MM.1S (cell line): ENCODE measurements at regions not wholly inside any gene's neighbourhood (a gene's known extent, or its start where the extent isn't known, plus 50 kb on each side); places are given as distances from the start of the nearest gene placed in this dataset.

Experiments used
- DNase-seq: peaks from one replicate; pipeline ENCODE4 v3.0.0-alpha.2; 2015
- H2AFZ ChIP-seq: fragments of 300-600 bp; sonication (generic); 2 replicates; pipeline ENCODE4 v1.6.0; 2016; ENCODE audit warnings: antibody characterized with exemption, low read length
- H3F3A ChIP-seq: fragments of 300-600 bp; sonication (generic); 2 replicates; pipeline ENCODE4 v1.6.1; 2016; ENCODE audit warnings: mild to moderate bottlenecking, antibody characterized with exemption, low read length, moderate library complexity, mixed read lengths; ENCODE audit not compliant: insufficient read depth
- H3K27ac ChIP-seq: fragments of 300-600 bp; sonication (generic); 2 replicates; pipeline ENCODE4 v1.5.1; 2016; ENCODE audit warnings: mild to moderate bottlenecking, low read length
- H3K27me3 ChIP-seq: fragments of 300-600 bp; sonication (generic); replicated peaks from 2 replicates; pipeline ENCODE4 v1.6.0; 2016; ENCODE audit warnings: low read length; ENCODE audit not compliant: insufficient read depth
- H3K36me3 ChIP-seq: fragments of 300-600 bp; sonication (generic); replicated peaks from 2 replicates; pipeline ENCODE4 v1.6.1; 2016; ENCODE audit warnings: mild to moderate bottlenecking, low read length, mixed read lengths; ENCODE audit not compliant: insufficient read depth
- H3K4me1 ChIP-seq: fragments of 300-600 bp; sonication (generic); 2 replicates; pipeline ENCODE4 v1.6.1; 2016; ENCODE audit warnings: low read length, mixed read lengths
- H3K4me2 ChIP-seq: fragments of 300-600 bp; sonication (generic); 2 replicates; pipeline ENCODE4 v1.6.0; 2016; ENCODE audit warnings: low read depth, low read length
- H3K4me3 ChIP-seq: fragments of 300-600 bp; sonication (generic); 2 replicates; pipeline ENCODE4 v1.5.1; 2016; ENCODE audit warnings: low read length, mixed read lengths
- H3K79me2 ChIP-seq: fragments of 300-600 bp; sonication (generic); 2 replicates; pipeline ENCODE4 v1.6.1; 2016; ENCODE audit warnings: mixed run types, low read length, mixed read lengths
- H3K9ac ChIP-seq: fragments of 300-600 bp; sonication (generic); 2 replicates; pipeline ENCODE4 v1.6.1; 2016; ENCODE audit warnings: low read length, mixed read lengths
- H3K9me2 ChIP-seq: fragments of 300-600 bp; sonication (generic); replicated peaks from 2 replicates; pipeline ENCODE4 v1.6.1; 2016; ENCODE audit warnings: mild to moderate bottlenecking, low read length, mixed read lengths; ENCODE audit not compliant: insufficient read depth
- H3K9me3 ChIP-seq: fragments of 300-600 bp; sonication (generic); replicated peaks from 2 replicates; pipeline ENCODE4 v1.6.1; 2016; ENCODE audit warnings: mild to moderate bottlenecking, low read length, mixed read lengths; ENCODE audit not compliant: insufficient read depth
- H4K20me1 ChIP-seq: fragments of 300-600 bp; sonication (generic); 2 replicates; pipeline ENCODE4 v1.6.1; 2016; ENCODE audit warnings: mild to moderate bottlenecking, low read length, moderate library complexity, mixed read lengths; ENCODE audit not compliant: insufficient read depth
- CTCF ChIP-seq: fragments of 300-600 bp; sonication (generic); IDR thresholded peaks from 2 replicates; pipeline ENCODE4 v1.5.1; 2016; ENCODE audit warnings: antibody characterized with exemption, low read length, mixed read lengths
- EZH2 ChIP-seq: fragments of 300-600 bp; sonication (generic); optimal IDR thresholded peaks from 2 replicates; pipeline ENCODE3; 2017; ENCODE audit warnings: low read depth, mild to moderate bottlenecking, antibody characterized with exemption, low read length, mixed read lengths
- EZH2phosphoT487 ChIP-seq: fragments of 300-600 bp; sonication (generic); IDR thresholded peaks from 2 replicates; pipeline ENCODE4 v1.6.1; 2018; ENCODE audit warnings: antibody characterized with exemption, low read length

GRCh38 chr2:226057914-226058313 lies 658.4 kb downstream of the NYAP2 start:
- Histone ChIP-seq H3K27me3 (no peaks in the 10 kb centered on the region), H3F3A (no peaks in the 10 kb centered on the region), H3K4me3 (no peak overlapping the region), H2AFZ (no peak overlapping the region), H4K20me1 (no peaks in the 10 kb centered on the region), H3K4me1 (no peaks in the 10 kb centered on the region), H3K4me2 (no peak overlapping the region), H3K9me3 (no peaks in the 10 kb centered on the region), H3K9me2 (no peaks in the 10 kb centered on the region), H3K79me2 (no peaks in the 10 kb centered on the region), H3K27ac (no peak overlapping the region), H3K36me3 (no peaks in the 10 kb centered on the region), H3K9ac (no peak overlapping the region)
- no peak for DNase-seq
- TF ChIP-seq EZH2phosphoT487: no peak
- no peak for TF ChIP-seq CTCF
- TF ChIP-seq EZH2: no peak

- H3K9ac ChIP-seq: no peak overlapping the region
Measured at GRCh38 chr2:226057365-226057764, 657.9 kb downstream of the NYAP2 start.

GRCh38 chr2:226052772-226053416 lies 653.4 kb downstream of the NYAP2 start:
- Histone ChIP-seq H3K4me3 (no peak overlapping the region), H3K4me2 (no peak overlapping the region), H2AFZ (no peak overlapping the region), H3K27ac (no peak overlapping the region), H3K9me3 (no peaks in the 10 kb centered on the region), H3K9ac (no peak overlapping the region), H4K20me1 (no peaks in the 10 kb centered on the region), H3K79me2 (no peaks in the 10 kb centered on the region), H3F3A (no peaks in the 10 kb centered on the region), H3K4me1 (peaks cover 12% of the 10 kb centered on the region; the same call in 1 of the 2 replicates), H3K9me2 (no peaks in the 10 kb centered on the region), H3K36me3 (no peaks in the 10 kb centered on the region), H3K27me3 (no peaks in the 10 kb centered on the region)
- TF ChIP-seq EZH2phosphoT487 (no peak), CTCF (no peak), EZH2 (no peak)
- DNase-seq: no peak

More at GRCh38 chr2:226057365-226057764, 657.9 kb downstream of the NYAP2 start:
- Histone ChIP-seq H3K9me3 (no peaks in the 10 kb centered on the region), H3K27me3 (no peaks in the 10 kb centered on the region), H3K4me3 (no peak overlapping the region), H2AFZ (no peak overlapping the region), H3K4me1 (no peaks in the 10 kb centered on the region), H3K4me2 (no peak overlapping the region), H3K27ac (no peak overlapping the region), H3K9me2 (no peaks in the 10 kb centered on the region), H4K20me1 (no peaks in the 10 kb centered on the region), H3K79me2 (no peaks in the 10 kb centered on the region), H3F3A (no peaks in the 10 kb centered on the region), H3K36me3 (no peaks in the 10 kb centered on the region)
- DNase-seq: no peak
- TF ChIP-seq CTCF (no peak), EZH2phosphoT487 (no peak), EZH2 (no peak)
